ENCODE measurements at regions not wholly inside any gene's neighbourhood (a gene's known extent, or its start where the extent isn't known, plus 50 kb on each side); places are given as distances from the start of the nearest gene placed in this dataset.

DNA sequence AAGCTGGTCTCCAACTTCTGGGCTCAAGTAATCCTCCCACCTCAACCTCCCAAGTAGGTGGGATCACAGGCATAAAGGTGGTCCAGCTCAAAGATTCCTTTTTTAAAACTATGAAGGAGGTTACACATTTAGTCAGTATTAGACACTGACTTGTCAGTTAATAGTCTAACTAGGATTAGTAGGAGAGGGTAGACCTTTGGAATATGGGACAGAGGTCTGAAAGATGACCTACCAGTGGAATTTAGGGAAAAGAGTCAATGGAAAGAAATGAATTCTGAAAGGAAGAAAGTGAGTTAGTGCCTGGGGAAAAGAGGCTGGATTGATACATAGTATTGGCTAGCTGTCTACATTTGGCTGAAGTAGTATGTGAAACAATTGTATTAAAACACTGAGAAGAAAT, 220.7 kb downstream of the MZT1 start:
- H3K27ac ChIP-seq (ENCODE audit: low read depth, low read length, severe bottlenecking), result no peak overlapping the region
- H3K36me3 ChIP-seq (ENCODE audit: control insufficient read depth, insufficient read depth, low read length), result no peaks in the 10 kb centered on the region
- no peaks in the 10 kb centered on the region for H3K4me1 ChIP-seq (ENCODE audit: control insufficient read depth, insufficient read depth, low read length, poor library complexity, severe bottlenecking)
- H3K4me3 ChIP-seq (ENCODE audit: extremely low read depth, insufficient read depth, low read length, poor library complexity, severe bottlenecking), result no peak overlapping the region
- no peaks in the 10 kb centered on the region for H3K9me3 ChIP-seq (ENCODE audit: control insufficient read depth, low read length)

GRCh38 chr13:72505376-72505775, 222.1 kb downstream of the MZT1 start:
- H3K4me1 ChIP-seq (ENCODE audit: control insufficient read depth, insufficient read depth, low read length, poor library complexity, severe bottlenecking), result no peaks in the 10 kb centered on the region
- H3K9me3 ChIP-seq (ENCODE audit: control insufficient read depth, low read length), result no peaks in the 10 kb centered on the region
- no peak overlapping the region for H3K27ac ChIP-seq (ENCODE audit: low read depth, low read length, severe bottlenecking)
- H3K36me3 ChIP-seq (ENCODE audit: control insufficient read depth, insufficient read depth, low read length), result no peaks in the 10 kb centered on the region
- H3K4me3 ChIP-seq (ENCODE audit: extremely low read depth, insufficient read depth, low read length, poor library complexity, severe bottlenecking), result no peak overlapping the region

- Histone ChIP-seq H3K4me3 (ENCODE audit: extremely low read depth, insufficient read depth, low read length, poor library complexity, severe bottlenecking) (no peak overlapping the region), H3K27ac (ENCODE audit: low read depth, low read length, severe bottlenecking) (peak overlapping the region; percentile 6), H3K9me3 (ENCODE audit: control insufficient read depth, low read length) (no peaks in the 10 kb centered on the region), H3K36me3 (ENCODE audit: control insufficient read depth, insufficient read depth, low read length) (no peaks in the 10 kb centered on the region), H3K4me1 (ENCODE audit: control insufficient read depth, insufficient read depth, low read length, poor library complexity, severe bottlenecking) (no peaks in the 10 kb centered on the region)
- WGBS, 2 experiments (ENCODE audit: insufficient coverage in 2 of 2), result 33 to 86% methylated on average over 1 to 2 of the region's 5 CpGs
Measured at GRCh38 chr13:72504131-72504841, 223.1 kb downstream of the MZT1 start.

DNA sequence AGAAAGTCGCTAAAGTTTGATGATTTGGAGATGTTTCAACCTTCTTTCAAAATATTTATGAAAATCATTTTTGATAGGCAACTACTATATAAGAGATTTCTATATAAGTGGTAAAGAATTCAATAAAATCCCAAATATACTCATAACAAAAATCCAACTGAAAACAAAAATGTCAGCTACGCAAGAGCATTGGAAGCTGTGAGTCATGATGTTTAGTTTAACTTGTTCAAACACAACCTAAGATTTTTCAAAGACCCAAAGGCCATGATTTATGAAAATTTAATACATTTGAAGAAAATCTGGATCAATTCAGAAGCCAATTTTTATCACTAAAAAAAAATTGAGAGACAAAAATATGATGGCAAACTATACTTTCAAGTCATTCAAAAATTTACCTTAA, 226.6 kb downstream of the MZT1 start:
- H3K36me3 ChIP-seq (ENCODE audit: control insufficient read depth, insufficient read depth, low read length), result no peaks in the 10 kb centered on the region
- no CpG with 5 or more reads among the region's 2 CpGs for WGBS, 2 experiments (ENCODE audit: insufficient coverage in 2 of 2)
- H3K4me1 ChIP-seq (ENCODE audit: control insufficient read depth, insufficient read depth, low read length, poor library complexity, severe bottlenecking), result no peaks in the 10 kb centered on the region
- no peak overlapping the region for H3K4me3 ChIP-seq (ENCODE audit: extremely low read depth, insufficient read depth, low read length, poor library complexity, severe bottlenecking)
- no peak overlapping the region for H3K27ac ChIP-seq (ENCODE audit: low read depth, low read length, severe bottlenecking)
- no peaks in the 10 kb centered on the region for H3K9me3 ChIP-seq (ENCODE audit: control insufficient read depth, low read length)

DNA sequence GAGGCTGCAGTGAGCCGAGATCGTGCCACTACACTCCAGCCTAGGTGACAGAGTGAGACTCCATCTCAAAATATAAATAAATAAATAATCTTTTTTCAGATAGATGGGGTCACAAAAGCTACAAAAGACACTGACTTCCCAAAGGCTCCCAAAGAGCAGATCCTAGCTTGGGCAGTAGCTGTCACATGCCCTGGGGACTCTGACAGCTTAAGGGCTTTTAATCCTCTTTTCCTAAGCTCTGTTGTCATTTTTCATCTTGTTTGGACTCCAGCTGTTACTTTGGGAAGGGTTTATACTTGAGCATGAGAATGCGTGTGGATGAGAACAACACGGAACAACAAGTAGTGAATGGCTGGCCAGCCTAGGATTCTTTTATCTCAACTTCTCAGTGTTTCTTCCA, 231.7 kb downstream of the MZT1 start:
- no peaks in the 10 kb centered on the region for H3K9me3 ChIP-seq (ENCODE audit: control insufficient read depth, low read length)
- H3K27ac ChIP-seq (ENCODE audit: low read depth, low read length, severe bottlenecking), result no peak overlapping the region
- H3K36me3 ChIP-seq (ENCODE audit: control insufficient read depth, insufficient read depth, low read length), result no peaks in the 10 kb centered on the region
- H3K4me1 ChIP-seq (ENCODE audit: control insufficient read depth, insufficient read depth, low read length, poor library complexity, severe bottlenecking), result no peaks in the 10 kb centered on the region
- no peak overlapping the region for H3K4me3 ChIP-seq (ENCODE audit: extremely low read depth, insufficient read depth, low read length, poor library complexity, severe bottlenecking)
- 73% methylated on average over 3 of the region's 4 CpGs; no CpG with 5 or more reads in 1 of the 2 experiments for WGBS, 2 experiments (ENCODE audit: insufficient coverage in 2 of 2)

GRCh38 chr13:72489751-72490150, 237.7 kb downstream of the MZT1 start:
- 91 to 94% methylated on average over 2 of the region's 4 CpGs for WGBS, 2 experiments (ENCODE audit: insufficient coverage in 2 of 2)
- Histone ChIP-seq H3K9me3 (ENCODE audit: control insufficient read depth, low read length) (no peaks in the 10 kb centered on the region), H3K36me3 (ENCODE audit: control insufficient read depth, insufficient read depth, low read length) (no peaks in the 10 kb centered on the region), H3K4me3 (ENCODE audit: extremely low read depth, insufficient read depth, low read length, poor library complexity, severe bottlenecking) (no peak overlapping the region), H3K27ac (ENCODE audit: low read depth, low read length, severe bottlenecking) (no peak overlapping the region), H3K4me1 (ENCODE audit: control insufficient read depth, insufficient read depth, low read length, poor library complexity, severe bottlenecking) (no peaks in the 10 kb centered on the region)

GRCh38 chr13:72473321-72473720, 254.1 kb downstream of the MZT1 start:
- no peak overlapping the region for H3K4me3 ChIP-seq (ENCODE audit: extremely low read depth, insufficient read depth, low read length, poor library complexity, severe bottlenecking)
- H3K4me1 ChIP-seq (ENCODE audit: control insufficient read depth, insufficient read depth, low read length, poor library complexity, severe bottlenecking), result no peaks in the 10 kb centered on the region

DNA sequence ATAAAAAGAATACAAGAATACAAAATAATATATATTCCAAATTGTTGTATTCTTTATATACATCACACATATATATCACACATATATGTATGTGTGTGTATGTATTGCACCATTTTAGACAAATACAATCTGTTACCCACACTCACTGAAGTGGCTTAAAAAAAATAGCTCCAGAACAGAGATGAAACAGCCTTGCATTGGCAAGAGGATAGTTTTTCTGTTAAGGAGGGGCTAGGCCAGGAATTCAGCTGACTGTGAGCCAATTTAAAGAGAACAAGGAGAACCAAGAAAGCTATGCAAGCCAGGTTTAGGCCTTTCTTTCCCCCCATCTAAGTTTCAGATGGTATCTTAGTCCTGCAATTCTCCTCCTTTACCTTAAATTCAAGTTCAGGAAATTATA, 257.5 kb downstream of the MZT1 start:
- no peak overlapping the region for H3K27ac ChIP-seq (ENCODE audit: low read depth, low read length, severe bottlenecking)
- no peak overlapping the region for H3K4me3 ChIP-seq (ENCODE audit: extremely low read depth, insufficient read depth, low read length, poor library complexity, severe bottlenecking)
- H3K9me3 ChIP-seq (ENCODE audit: control insufficient read depth, low read length), result no peaks in the 10 kb centered on the region
- no peaks in the 10 kb centered on the region for H3K4me1 ChIP-seq (ENCODE audit: control insufficient read depth, insufficient read depth, low read length, poor library complexity, severe bottlenecking)
- no peaks in the 10 kb centered on the region for H3K36me3 ChIP-seq (ENCODE audit: control insufficient read depth, insufficient read depth, low read length)

More at GRCh38 chr13:72473321-72473720, 254.1 kb downstream of the MZT1 start:
- Histone ChIP-seq H3K27ac (ENCODE audit: low read depth, low read length, severe bottlenecking) (no peak overlapping the region), H3K9me3 (ENCODE audit: control insufficient read depth, low read length) (no peaks in the 10 kb centered on the region), H3K36me3 (ENCODE audit: control insufficient read depth, insufficient read depth, low read length) (no peaks in the 10 kb centered on the region)
- WGBS, 2 experiments (ENCODE audit: insufficient coverage in 2 of 2), result 82 to 91% methylated on average over 3 to 4 of the region's 4 CpGs

DNA sequence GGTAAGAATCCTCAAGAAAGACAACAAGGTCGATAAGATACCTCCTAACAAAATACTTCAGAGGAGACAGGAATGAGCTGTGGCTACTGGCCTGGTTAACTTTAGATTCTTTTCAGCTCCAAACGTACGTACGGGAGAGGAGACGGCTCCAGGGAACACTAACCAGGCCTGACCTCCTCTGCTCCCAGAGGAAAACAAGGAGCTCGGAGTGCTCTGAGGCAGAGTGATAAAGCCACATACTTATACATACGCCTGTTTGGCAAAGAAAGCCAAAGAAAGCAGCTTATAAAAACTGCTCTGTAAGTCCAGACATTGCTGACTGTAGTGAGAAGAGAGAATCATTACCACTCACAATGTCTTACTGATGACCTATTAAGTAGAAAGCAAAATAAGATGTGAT, 263.9 kb downstream of the MZT1 start:
- 50 to 71% methylated on average over 4 of the region's 7 CpGs for WGBS, 2 experiments (ENCODE audit: insufficient coverage in 2 of 2)
- Histone ChIP-seq H3K36me3 (ENCODE audit: control insufficient read depth, insufficient read depth, low read length) (no peaks in the 10 kb centered on the region), H3K4me1 (ENCODE audit: control insufficient read depth, insufficient read depth, low read length, poor library complexity, severe bottlenecking) (no peaks in the 10 kb centered on the region), H3K4me3 (ENCODE audit: extremely low read depth, insufficient read depth, low read length, poor library complexity, severe bottlenecking) (no peak overlapping the region), H3K27ac (ENCODE audit: low read depth, low read length, severe bottlenecking) (peak overlapping the region; percentile 65), H3K9me3 (ENCODE audit: control insufficient read depth, low read length) (no peaks in the 10 kb centered on the region)

DNA sequence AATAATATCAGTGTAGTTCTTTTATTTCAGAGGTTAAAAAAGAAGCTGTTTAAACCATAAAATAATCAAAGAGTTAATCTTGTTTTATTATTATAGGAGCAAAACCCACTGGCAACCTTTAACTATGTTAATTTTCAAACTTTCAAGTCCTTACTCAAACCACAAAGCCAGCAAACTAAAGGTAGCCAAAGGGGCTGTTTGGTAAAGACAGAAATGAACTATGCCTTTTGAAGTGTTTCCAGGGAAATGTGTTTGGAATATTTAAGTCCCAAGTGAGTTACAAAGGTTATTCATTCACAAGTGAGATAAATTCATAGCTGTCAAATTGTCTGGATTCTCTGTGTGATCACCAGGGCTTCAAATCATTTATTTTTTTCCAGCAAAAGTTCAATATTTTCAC, 264.7 kb downstream of the MZT1 start:
- Histone ChIP-seq H3K9me3 (ENCODE audit: control insufficient read depth, low read length) (no peaks in the 10 kb centered on the region), H3K36me3 (ENCODE audit: control insufficient read depth, insufficient read depth, low read length) (no peaks in the 10 kb centered on the region), H3K27ac (ENCODE audit: low read depth, low read length, severe bottlenecking) (no peak overlapping the region), H3K4me1 (ENCODE audit: control insufficient read depth, insufficient read depth, low read length, poor library complexity, severe bottlenecking) (no peaks in the 10 kb centered on the region), H3K4me3 (ENCODE audit: extremely low read depth, insufficient read depth, low read length, poor library complexity, severe bottlenecking) (no peak overlapping the region)

GRCh38 chr13:72462166-72462565, 265.3 kb downstream of the MZT1 start:
- Histone ChIP-seq H3K27ac (ENCODE audit: low read depth, low read length, severe bottlenecking) (no peak overlapping the region), H3K9me3 (ENCODE audit: control insufficient read depth, low read length) (no peaks in the 10 kb centered on the region), H3K4me1 (ENCODE audit: control insufficient read depth, insufficient read depth, low read length, poor library complexity, severe bottlenecking) (no peaks in the 10 kb centered on the region), H3K36me3 (ENCODE audit: control insufficient read depth, insufficient read depth, low read length) (no peaks in the 10 kb centered on the region), H3K4me3 (ENCODE audit: extremely low read depth, insufficient read depth, low read length, poor library complexity, severe bottlenecking) (no peak overlapping the region)
